ENCODE measurements at regions not wholly inside any gene's neighbourhood (a gene's known extent, or its start where the extent isn't known, plus 50 kb on each side); places are given as distances from the start of the nearest gene placed in this dataset.

DNA sequence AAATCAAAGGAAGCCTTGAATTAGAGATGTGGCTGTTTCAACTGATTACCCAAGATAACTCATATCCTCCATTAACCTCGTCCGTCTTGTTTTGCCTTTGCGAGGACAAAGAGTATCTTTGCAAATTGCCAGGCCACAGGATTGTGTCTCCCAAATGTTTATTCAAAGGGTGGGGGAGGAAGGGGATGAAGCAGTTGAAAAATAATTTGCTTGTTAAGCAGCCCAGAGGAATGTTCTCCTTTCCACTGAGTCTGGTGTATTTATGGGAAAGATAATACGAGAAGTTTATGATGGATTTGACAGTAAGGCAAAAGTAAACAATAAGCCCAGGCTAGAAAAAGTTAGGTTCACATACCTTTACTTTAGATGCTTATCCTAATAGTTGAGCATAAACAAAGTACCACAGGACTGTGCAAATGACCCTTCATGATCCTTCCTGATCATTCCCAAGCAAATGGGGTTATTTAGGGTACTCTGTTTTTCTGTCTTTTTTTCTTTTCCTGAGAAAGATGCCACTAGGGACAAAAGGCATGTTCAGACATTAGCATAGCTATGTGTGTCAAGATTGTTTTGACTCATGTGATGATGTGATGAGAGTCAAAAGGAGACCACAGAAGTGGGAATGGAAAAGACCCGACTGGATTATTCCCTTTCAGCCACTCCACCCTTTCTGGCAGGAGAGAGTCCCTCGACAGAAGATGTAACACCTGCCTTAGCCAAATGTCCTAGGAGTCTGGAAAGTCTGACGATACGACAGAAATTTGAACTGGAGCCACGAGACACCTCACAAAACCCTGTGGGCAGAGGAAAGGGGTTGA is 243.0 kb upstream of the GLI3 start:
- Mint-ChIP-seq H3K4me3 (ENCODE audit: low read depth) (no peak overlapping the region), H3K27ac (peak overlapping the region; percentile 44), H3K36me3 (ENCODE audit: insufficient read depth) (no peaks in the 10 kb centered on the region), H3K4me1 (ENCODE audit: low read depth) (no peaks in the 10 kb centered on the region), H3K27me3 (no peaks in the 10 kb centered on the region), H3K9me3 (ENCODE audit: low read depth) (no peaks in the 10 kb centered on the region)
- TF ChIP-seq CTCF (IDR thresholded peaks at IDR 0.05; ENCODE audit: unreplicated experiment): no peak
- DNase-seq (ENCODE audit: low spot score, unreplicated experiment): no peak

GRCh38 chr7:42479452-42479815 is 242.4 kb upstream of the GLI3 start:
- no peak overlapping the region for H3K4me3 Mint-ChIP-seq (ENCODE audit: low read depth)
- no peak overlapping the region for H3K27ac Mint-ChIP-seq
- no peaks in the 10 kb centered on the region for H3K27me3 Mint-ChIP-seq

DNA sequence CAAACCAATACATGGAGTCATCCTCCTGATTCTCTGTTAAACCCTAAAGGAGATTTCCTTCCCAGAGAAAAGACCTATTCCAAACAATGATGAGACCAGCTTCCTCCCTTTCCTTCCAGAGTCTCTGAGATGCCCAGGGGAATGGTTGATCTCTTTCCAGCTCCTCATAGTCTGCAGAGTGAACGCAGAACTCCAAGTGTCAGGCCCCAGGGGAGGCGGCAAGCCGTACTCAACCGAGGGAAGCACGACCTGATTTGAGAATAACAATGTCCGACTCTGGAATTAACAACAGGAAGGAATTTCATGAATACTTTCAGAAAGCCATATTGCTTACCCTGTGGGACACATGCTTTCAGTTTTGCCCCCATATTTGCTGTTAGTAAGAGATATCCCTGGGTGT is 241.7 kb upstream of the GLI3 start:
- DNase-seq (ENCODE audit: low spot score, unreplicated experiment): no peak

More at GRCh38 chr7:42479452-42479815, 242.4 kb upstream of the GLI3 start:
- Mint-ChIP-seq H3K36me3 (ENCODE audit: insufficient read depth) (no peaks in the 10 kb centered on the region), H3K9me3 (ENCODE audit: low read depth) (no peaks in the 10 kb centered on the region), H3K4me1 (ENCODE audit: low read depth) (no peaks in the 10 kb centered on the region)
- no peak for DNase-seq (ENCODE audit: low spot score, unreplicated experiment)
- TF ChIP-seq CTCF (IDR thresholded peaks at IDR 0.05; ENCODE audit: unreplicated experiment): no peak

DNA sequence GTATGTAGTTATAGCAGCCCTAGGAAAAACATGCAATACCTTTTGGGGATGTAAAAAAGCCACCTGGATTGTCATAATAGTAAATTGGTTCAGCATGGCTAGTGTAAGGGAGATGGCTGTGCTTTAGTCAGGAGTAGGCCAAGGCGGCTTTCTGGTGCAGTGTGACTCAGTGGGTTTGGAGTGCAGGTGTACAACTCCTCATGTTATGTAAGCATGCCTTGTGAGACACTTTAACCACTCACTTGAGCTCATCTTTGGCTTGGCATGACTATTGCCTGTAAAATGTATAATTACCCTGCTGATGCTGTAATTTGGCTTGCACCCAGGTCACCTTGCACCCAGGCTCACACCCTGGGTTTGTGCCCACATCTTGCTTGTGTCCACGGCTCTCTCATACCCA is 239.2 kb upstream of the GLI3 start:
- Mint-ChIP-seq H3K27ac (no peak overlapping the region), H3K4me1 (ENCODE audit: low read depth) (no peaks in the 10 kb centered on the region), H3K36me3 (ENCODE audit: insufficient read depth) (no peaks in the 10 kb centered on the region), H3K27me3 (peaks cover 3% of the 10 kb centered on the region), H3K4me3 (ENCODE audit: low read depth) (no peak overlapping the region), H3K9me3 (ENCODE audit: low read depth) (no peaks in the 10 kb centered on the region)
- no peak for TF ChIP-seq CTCF (IDR thresholded peaks at IDR 0.05; ENCODE audit: unreplicated experiment)
- no peak for DNase-seq (ENCODE audit: low spot score, unreplicated experiment)

More for the DNA sequence above, 241.7 kb upstream of the GLI3 start:
- H3K36me3 Mint-ChIP-seq (ENCODE audit: insufficient read depth): no peaks in the 10 kb centered on the region
- H3K4me1 Mint-ChIP-seq (ENCODE audit: low read depth): no peaks in the 10 kb centered on the region
- H3K27me3 Mint-ChIP-seq: no peaks in the 10 kb centered on the region
- no peak overlapping the region for H3K27ac Mint-ChIP-seq
- no peaks in the 10 kb centered on the region for H3K9me3 Mint-ChIP-seq (ENCODE audit: low read depth)
- TF ChIP-seq CTCF (IDR thresholded peaks at IDR 0.05; ENCODE audit: unreplicated experiment): no peak
- no peak overlapping the region for H3K4me3 Mint-ChIP-seq (ENCODE audit: low read depth)

- Mint-ChIP-seq H3K4me3 (ENCODE audit: low read depth) (no peak overlapping the region), H3K9me3 (ENCODE audit: low read depth) (no peaks in the 10 kb centered on the region), H3K27ac (no peak overlapping the region), H3K27me3 (peaks cover 3% of the 10 kb centered on the region), H3K4me1 (ENCODE audit: low read depth) (no peaks in the 10 kb centered on the region), H3K36me3 (ENCODE audit: insufficient read depth) (no peaks in the 10 kb centered on the region)
- no peak for DNase-seq (ENCODE audit: low spot score, unreplicated experiment)
- TF ChIP-seq CTCF (IDR thresholded peaks at IDR 0.05; ENCODE audit: unreplicated experiment): no peak
Observed at GRCh38 chr7:42475082-42475481, 238.1 kb upstream of the GLI3 start.
